ENCODE measurements at regions not wholly inside any gene's neighbourhood (a gene's known extent, or its start where the extent isn't known, plus 50 kb on each side); places are given as distances from the start of the nearest gene placed in this dataset.
A peak's percentile ranks its signal among the peaks of the same experiment; 100 is the strongest.

DNA sequence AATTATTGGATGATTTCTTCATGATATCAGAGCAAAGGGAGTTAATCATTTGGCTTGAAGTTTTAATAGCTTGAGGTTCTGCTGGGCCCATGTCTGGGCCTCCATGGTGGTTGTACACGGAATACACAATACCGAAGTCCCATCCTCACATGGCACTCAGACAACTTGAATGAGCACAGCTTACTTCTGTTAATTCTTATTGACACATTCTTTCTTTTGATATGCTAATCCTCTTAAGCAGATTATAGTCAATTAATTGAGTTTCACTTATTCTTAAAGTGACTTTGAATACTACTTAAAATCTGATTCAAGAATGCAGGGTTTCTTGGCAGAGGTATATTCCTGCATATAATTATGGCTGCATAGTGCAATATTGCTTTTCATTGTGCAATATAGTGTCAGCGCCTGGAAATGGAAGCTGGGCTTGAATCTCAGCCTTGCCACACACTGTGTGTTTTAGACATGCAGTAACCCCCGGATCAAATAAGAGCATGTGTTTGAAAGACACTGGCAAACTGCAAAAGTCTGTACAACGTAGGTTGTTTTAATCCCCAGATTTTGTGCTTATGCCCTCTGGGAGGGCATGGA is 543.5 kb upstream of the ADARB2 start:
- H3K27me3 ChIP-seq, result no peaks in the 10 kb centered on the region
- H3K4me1 ChIP-seq, result no peaks in the 10 kb centered on the region
- H3K9me3 ChIP-seq, result peaks cover 0 to under 1% of the 10 kb centered on the region in 2 donors
- H3K4me3 ChIP-seq, result no peak overlapping the region
- H3K36me3 ChIP-seq, result no peaks in the 10 kb centered on the region
- no peak overlapping the region for H3K27ac ChIP-seq
- TF ChIP-seq, protein P1, sequence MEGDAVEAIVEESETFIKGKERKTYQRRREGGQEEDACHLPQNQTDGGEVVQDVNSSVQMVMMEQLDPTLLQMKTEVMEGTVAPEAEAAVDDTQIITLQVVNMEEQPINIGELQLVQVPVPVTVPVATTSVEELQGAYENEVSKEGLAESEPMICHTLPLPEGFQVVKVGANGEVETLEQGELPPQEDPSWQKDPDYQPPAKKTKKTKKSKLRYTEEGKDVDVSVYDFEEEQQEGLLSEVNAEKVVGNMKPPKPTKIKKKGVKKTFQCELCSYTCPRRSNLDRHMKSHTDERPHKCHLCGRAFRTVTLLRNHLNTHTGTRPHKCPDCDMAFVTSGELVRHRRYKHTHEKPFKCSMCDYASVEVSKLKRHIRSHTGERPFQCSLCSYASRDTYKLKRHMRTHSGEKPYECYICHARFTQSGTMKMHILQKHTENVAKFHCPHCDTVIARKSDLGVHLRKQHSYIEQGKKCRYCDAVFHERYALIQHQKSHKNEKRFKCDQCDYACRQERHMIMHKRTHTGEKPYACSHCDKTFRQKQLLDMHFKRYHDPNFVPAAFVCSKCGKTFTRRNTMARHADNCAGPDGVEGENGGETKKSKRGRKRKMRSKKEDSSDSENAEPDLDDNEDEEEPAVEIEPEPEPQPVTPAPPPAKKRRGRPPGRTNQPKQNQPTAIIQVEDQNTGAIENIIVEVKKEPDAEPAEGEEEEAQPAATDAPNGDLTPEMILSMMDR (IDR thresholded peaks at IDR 0.05), result no peak
- ATAC-seq, result no peak
- DNase-seq, result peak in 1 of 4 donors; percentile 51
- intact Hi-C loops (cut with DNase I), result no loop called here

DNA sequence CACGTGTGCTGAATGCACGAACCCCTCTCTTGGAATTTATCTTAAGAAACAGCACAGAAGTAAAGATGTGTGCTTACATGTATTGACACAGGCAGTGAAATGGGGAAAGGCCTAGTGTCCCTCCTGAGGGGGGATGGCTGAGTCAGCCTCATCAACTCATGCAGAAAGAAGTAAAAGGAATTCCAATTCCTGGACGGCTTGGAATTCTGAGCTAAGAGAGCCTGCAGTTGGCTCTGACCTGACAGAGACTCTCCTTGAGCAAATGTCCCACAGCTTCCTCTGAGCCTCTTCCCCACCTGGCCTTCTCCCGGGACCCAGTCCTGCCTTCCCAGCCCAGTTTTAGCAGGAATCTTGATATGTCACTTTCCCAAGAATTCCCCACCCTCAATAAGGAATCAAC is 542.4 kb upstream of the ADARB2 start:
- DNase-seq (no peak), ATAC-seq (no peak)
- H3K36me3 ChIP-seq, result no peaks in the 10 kb centered on the region
- peaks cover 0 to 10% of the 10 kb centered on the region in 2 donors for H3K9me3 ChIP-seq
- no peaks in the 10 kb centered on the region for H3K4me1 ChIP-seq
- no peak overlapping the region for H3K27ac ChIP-seq
- no peak overlapping the region for H3K4me3 ChIP-seq
- intact Hi-C loops (cut with DNase I), result no loop called here
- TF ChIP-seq, protein P1 (IDR thresholded peaks at IDR 0.05), result no peak
- H3K27me3 ChIP-seq, result no peaks in the 10 kb centered on the region

DNA sequence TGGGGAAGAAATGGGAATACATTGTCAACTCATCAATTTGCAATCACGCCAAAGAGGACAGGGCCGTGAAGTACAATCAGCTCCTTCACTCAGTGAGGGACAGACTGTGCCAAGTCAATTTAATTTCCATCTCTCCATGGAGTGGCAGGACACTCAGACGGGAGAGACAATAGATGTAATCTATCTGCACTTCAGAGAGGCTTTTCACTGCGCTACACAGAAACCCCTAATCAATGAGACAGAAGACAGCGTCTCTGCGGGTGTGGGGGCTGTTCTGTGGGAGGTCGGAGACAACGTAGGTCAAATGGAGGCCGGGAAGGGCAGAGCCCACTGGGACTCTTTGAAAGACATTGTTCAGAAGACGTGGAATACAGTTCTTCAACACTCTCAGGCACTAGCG is 541.0 kb upstream of the ADARB2 start:
- Histone ChIP-seq H3K4me3 (no peak overlapping the region), H3K36me3 (no peaks in the 10 kb centered on the region), H3K27ac (no peak overlapping the region), H3K4me1 (no peaks in the 10 kb centered on the region), H3K9me3 (peaks cover 0 to 20% of the 10 kb centered on the region in 2 donors), H3K27me3 (no peaks in the 10 kb centered on the region)
- DNase-seq, result no peak
- intact Hi-C loops (cut with DNase I), result no loop called here
- TF ChIP-seq, protein P1 (IDR thresholded peaks at IDR 0.05), result no peak
- no peak for ATAC-seq

DNA sequence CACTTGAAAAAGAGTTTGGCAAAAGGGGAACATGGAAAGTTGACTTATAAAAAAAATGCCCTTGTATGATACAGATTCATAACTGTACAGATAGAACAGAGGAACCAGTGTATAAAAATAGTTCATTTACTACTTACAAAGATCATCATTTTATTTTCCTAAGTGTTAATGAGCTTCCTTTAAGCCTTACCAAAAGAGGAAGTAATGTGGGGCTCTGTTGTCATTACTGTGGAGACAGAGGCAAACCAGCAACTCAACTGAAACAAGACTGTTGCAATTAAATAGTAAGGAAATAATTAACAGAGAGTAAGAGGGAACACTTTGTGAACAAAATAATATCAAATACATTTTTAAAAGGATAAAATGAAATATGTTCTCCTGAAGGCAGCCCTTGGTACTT is 526.2 kb upstream of the ADARB2 start:
- intact Hi-C loops (cut with DNase I), result no loop called here
- H3K27me3 ChIP-seq, result peaks cover 0 to 5% of the 10 kb centered on the region in 2 donors
- DNase-seq (no peak), ATAC-seq (no peak)
- TF ChIP-seq, protein P1 (IDR thresholded peaks at IDR 0.05), result no peak
- H3K36me3 ChIP-seq, result no peaks in the 10 kb centered on the region
- no peak overlapping the region for H3K4me3 ChIP-seq
- H3K9me3 ChIP-seq, result peaks cover 0 to 5% of the 10 kb centered on the region in 2 donors
- no peak overlapping the region for H3K27ac ChIP-seq
- no peaks in the 10 kb centered on the region for H3K4me1 ChIP-seq

DNA sequence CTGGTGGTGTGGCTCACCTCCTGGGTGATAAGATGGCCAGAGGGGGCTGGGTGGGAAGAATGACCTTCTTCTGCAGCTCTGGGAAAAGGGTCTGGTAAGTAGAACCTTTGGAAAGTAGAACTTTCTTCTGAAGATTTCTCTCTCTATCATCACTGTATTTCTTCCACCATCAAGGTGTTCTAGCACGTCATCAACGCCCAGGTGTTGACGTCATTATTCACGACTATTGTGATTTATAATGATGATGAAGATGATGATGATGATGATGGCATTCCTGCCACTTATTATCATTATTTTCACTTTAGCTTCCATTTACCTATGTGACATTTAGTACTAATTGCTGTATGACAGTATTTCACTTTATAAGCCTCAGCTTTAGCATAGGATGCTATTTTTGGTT is 525.6 kb upstream of the ADARB2 start:
- H3K9me3 ChIP-seq, result peaks cover 0 to 5% of the 10 kb centered on the region in 2 donors
- intact Hi-C loops (cut with DNase I), result no loop called here
- no peaks in the 10 kb centered on the region for H3K4me1 ChIP-seq
- no peak overlapping the region for H3K4me3 ChIP-seq
- peaks cover 0 to 5% of the 10 kb centered on the region in 2 donors for H3K27me3 ChIP-seq
- no peaks in the 10 kb centered on the region for H3K36me3 ChIP-seq
- ATAC-seq (no peak), DNase-seq (no peak)
- TF ChIP-seq, protein P1 (IDR thresholded peaks at IDR 0.05), result no peak
- H3K27ac ChIP-seq, result no peak overlapping the region
